Fibroblast of upper back skin (primary cell): ENCODE measurements at regions not wholly inside any gene's neighbourhood (a gene's known extent, or its start where the extent isn't known, plus 50 kb on each side); places are given as distances from the start of the nearest gene placed in this dataset.

ENCODE experiments used
- DNase-seq: peaks from one replicate; pipeline ENCODE4 v3.0.0-alpha.2; 2013

- no peak for DNase-seq
Observed at GRCh38 chr9:16158093-16158492, 605.2 kb downstream of the CCDC171 start.

- no peak for DNase-seq
Observed at GRCh38 chr9:16161483-16161882, 608.6 kb downstream of the CCDC171 start.

- DNase-seq, result no peak
Observed at GRCh38 chr9:16170119-16170518, 617.3 kb downstream of the CCDC171 start.

- no peak for DNase-seq
Observed at GRCh38 chr9:16171911-16172310, 619.1 kb downstream of the CCDC171 start.

GRCh38 chr9:16172796-16173195 is 620.0 kb downstream of the CCDC171 start:
- no peak for DNase-seq

- no peak for DNase-seq
Observed at GRCh38 chr9:16174915-16175314, 622.1 kb downstream of the CCDC171 start.

- DNase-seq, result no peak
Observed at GRCh38 chr9:16175461-16175860, 622.6 kb downstream of the CCDC171 start.

- DNase-seq, result no peak
Observed at GRCh38 chr9:16178294-16178693, 625.5 kb downstream of the CCDC171 start.

GRCh38 chr9:16179566-16179965 is 626.7 kb downstream of the CCDC171 start:
- DNase-seq, result no peak

- no peak for DNase-seq
Observed at GRCh38 chr9:16180091-16180490, 627.2 kb downstream of the CCDC171 start.

GRCh38 chr9:16180546-16180945 is 627.7 kb downstream of the CCDC171 start:
- DNase-seq, result peak; percentile 80

GRCh38 chr9:16181539-16181938 is 628.7 kb downstream of the CCDC171 start:
- DNase-seq, result no peak

GRCh38 chr9:16182784-16183183 is 629.9 kb downstream of the CCDC171 start:
- DNase-seq, result no peak

GRCh38 chr9:16184964-16185646 is 632.3 kb downstream of the CCDC171 start:
- DNase-seq, result no peak

GRCh38 chr9:16191191-16191590 is 638.3 kb downstream of the CCDC171 start:
- DNase-seq, result peak; percentile 66

GRCh38 chr9:16191691-16192402 is 639.0 kb downstream of the CCDC171 start:
- DNase-seq, result peak; percentile 92

GRCh38 chr9:16192403-16193017 is 639.7 kb downstream of the CCDC171 start:
- peak; percentile 70 for DNase-seq

- DNase-seq, result peak; percentile 54
Observed at GRCh38 chr9:16193066-16193465, 640.2 kb downstream of the CCDC171 start.

- DNase-seq, result peak; percentile 45
Observed at GRCh38 chr9:16196206-16196605, 643.4 kb downstream of the CCDC171 start.

GRCh38 chr9:16197578-16198370 is 644.9 kb downstream of the CCDC171 start:
- no peak for DNase-seq

- DNase-seq, result peak; percentile 55
Observed at GRCh38 chr9:16198996-16199395, 646.2 kb downstream of the CCDC171 start.

GRCh38 chr9:16202221-16202620 is 649.4 kb downstream of the CCDC171 start:
- peak; percentile 35 for DNase-seq
